ENCODE measurements at regions not wholly inside any gene's neighbourhood (a gene's known extent, or its start where the extent isn't known, plus 50 kb on each side); places are given as distances from the start of the nearest gene placed in this dataset.

DNA sequence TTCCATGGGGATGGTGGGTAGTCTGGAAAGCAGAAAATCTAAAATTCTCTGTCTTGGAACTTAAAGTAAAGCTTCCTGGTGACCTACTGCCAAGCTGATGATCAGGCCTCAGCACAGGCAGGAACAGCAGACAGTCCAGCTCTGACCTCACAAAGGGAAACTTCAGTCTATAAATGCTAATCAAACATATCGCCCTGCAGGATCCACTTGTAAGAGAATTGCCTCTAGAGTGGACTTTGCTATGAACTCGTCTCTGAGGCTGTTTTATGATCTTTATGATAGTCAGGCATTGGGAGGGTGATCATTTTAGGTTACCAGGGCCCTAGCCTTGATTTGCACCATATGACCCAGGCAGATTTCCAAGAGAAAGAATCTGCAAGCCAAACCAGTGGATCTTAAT, 67.6 kb upstream of the SELENOP start:
- TF ChIP-seq, protein P1, sequence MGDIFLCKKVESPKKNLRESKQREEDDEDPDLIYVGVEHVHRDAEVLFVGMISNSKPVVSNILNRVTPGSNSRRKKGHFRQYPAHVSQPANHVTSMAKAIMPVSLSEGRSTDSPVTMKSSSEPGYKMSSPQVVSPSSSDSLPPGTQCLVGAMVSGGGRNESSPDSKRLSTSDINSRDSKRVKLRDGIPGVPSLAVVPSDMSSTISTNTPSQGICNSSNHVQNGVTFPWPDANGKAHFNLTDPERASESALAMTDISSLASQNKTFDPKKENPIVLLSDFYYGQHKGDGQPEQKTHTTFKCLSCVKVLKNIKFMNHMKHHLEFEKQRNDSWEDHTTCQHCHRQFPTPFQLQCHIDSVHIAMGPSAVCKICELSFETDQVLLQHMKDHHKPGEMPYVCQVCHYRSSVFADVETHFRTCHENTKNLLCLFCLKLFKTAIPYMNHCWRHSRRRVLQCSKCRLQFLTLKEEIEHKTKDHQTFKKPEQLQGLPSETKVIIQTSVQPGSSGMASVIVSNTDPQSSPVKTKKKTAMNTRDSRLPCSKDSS (IDR thresholded peaks at IDR 0.05; ENCODE audit: low read depth, partially characterized antibody), result no peak
- TF ChIP-seq, protein P2, sequence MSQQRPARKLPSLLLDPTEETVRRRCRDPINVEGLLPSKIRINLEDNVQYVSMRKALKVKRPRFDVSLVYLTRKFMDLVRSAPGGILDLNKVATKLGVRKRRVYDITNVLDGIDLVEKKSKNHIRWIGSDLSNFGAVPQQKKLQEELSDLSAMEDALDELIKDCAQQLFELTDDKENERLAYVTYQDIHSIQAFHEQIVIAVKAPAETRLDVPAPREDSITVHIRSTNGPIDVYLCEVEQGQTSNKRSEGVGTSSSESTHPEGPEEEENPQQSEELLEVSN (IDR thresholded peaks at IDR 0.05; ENCODE audit: borderline replicate concordance in 1 of 2, extremely low read depth in 1 of 2, insufficient read depth in 1 of 2, insufficient read length in 1 of 2, low read depth in 1 of 2, low read length in 1 of 2, poor library complexity in 1 of 2, severe bottlenecking in 1 of 2), result no peak
- TF ChIP-seq, protein P3, sequence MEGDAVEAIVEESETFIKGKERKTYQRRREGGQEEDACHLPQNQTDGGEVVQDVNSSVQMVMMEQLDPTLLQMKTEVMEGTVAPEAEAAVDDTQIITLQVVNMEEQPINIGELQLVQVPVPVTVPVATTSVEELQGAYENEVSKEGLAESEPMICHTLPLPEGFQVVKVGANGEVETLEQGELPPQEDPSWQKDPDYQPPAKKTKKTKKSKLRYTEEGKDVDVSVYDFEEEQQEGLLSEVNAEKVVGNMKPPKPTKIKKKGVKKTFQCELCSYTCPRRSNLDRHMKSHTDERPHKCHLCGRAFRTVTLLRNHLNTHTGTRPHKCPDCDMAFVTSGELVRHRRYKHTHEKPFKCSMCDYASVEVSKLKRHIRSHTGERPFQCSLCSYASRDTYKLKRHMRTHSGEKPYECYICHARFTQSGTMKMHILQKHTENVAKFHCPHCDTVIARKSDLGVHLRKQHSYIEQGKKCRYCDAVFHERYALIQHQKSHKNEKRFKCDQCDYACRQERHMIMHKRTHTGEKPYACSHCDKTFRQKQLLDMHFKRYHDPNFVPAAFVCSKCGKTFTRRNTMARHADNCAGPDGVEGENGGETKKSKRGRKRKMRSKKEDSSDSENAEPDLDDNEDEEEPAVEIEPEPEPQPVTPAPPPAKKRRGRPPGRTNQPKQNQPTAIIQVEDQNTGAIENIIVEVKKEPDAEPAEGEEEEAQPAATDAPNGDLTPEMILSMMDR (IDR thresholded peaks at IDR 0.05 in 2 of 3, conservative IDR thresholded peaks at IDR 0.05 in 1 of 3; ENCODE audit: insufficient read depth in 2 of 3, low read depth in 1 of 3, low read length in 3 of 3), result no peak
- TF ChIP-seq FOS (IDR thresholded peaks at IDR 0.05; ENCODE audit: extremely low read depth, insufficient read length) (no peak), ZNF274 (IDR thresholded peaks at IDR 0.05; ENCODE audit: borderline replicate concordance, low read depth, low read length) (no peak), CBFB (CRISPR knock-in tag; IDR thresholded peaks at IDR 0.05) (no peak)

Data from K562 (cell line).